GM19025 (cell line): ENCODE measurements at regions not wholly inside any gene's neighbourhood (a gene's known extent, or its start where the extent isn't known, plus 50 kb on each side); places are given as distances from the start of the nearest gene placed in this dataset.
"Not testable (repeated sequence)": the region's sequence is repeated elsewhere in the genome, so short reads cannot be mapped to it uniquely, and the experiment has no call there.

Source experiments
- ATAC-seq: cut with Tn5 transposase; IDR thresholded peaks from one replicate; pipeline ENCODE4 v1.9.1; 2021; ENCODE audit warnings: mild to moderate bottlenecking, low read depth, moderate library complexity; ENCODE audit not compliant: unreplicated experiment

- ATAC-seq, result no peak
These were observed 159.6 kb upstream of the KCNH8 start for GRCh38 chr3:18988614-18989229.

GRCh38 chr3:18987862-18988447 lies 160.4 kb upstream of the KCNH8 start:
- ATAC-seq, result no peak

DNA sequence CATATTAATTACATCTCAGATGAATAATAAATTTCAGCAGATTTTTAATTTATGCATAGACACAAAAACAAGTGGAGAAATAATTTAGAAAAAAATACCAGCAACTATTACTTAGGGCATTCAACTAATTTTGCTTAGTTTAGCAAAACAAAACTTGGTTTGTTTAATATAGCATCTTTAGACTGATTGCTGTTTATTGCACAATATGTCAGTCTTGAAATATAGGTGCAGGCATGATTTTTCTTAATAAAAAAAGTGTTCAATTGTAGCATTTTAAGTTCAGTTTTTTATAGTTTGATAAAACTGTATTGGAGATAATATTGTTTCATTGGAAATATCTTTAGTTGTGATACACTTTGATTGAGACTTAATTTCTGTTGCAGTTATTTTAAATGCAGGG lies 161.2 kb upstream of the KCNH8 start:
- no peak for ATAC-seq

DNA sequence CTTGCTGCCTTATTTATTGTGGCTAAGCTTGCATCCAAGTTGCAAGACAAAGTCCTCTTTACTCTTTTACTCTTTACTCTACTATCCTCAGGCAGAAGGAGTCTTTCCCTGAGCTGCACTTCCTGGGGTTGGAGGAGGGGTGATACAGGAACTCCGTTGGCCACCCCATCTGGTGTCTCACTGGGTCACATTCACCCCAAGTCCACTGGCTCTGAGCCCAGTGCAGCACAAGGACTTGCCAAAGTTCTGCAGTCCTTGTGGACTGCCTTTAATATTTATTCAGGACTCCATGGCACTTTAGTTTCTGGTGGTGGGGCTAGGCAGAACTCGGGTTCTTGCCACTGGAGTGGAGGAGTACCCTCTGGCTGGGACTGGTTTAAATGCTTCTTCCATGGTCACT lies 165.4 kb upstream of the KCNH8 start:
- no peak for ATAC-seq

DNA sequence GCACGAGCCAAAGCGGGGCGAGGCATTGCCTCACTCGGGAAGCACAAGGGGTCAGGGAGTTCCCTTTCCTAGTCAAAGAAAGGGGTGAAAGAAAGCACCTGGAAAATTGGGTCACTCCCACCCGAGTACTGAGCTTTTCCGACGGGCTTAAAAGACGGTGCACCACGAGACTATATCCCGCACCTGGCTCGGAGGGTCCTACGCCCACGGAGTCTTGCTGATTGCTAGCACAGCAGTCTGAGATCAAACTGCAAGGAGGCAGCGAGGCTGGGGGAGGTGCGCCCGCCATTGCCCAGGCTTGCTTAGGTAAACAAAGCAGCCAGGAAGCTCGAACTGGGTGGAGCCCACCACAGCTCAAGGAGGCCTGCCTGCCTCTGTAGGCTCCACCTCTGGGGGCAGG lies 172.2 kb upstream of the KCNH8 start:
- not testable (repeated sequence) for ATAC-seq

- ATAC-seq, result no peak
These were observed 180.2 kb upstream of the KCNH8 start for GRCh38 chr3:18968120-18968519.

- no peak for ATAC-seq
These were observed 182.5 kb upstream of the KCNH8 start for GRCh38 chr3:18965781-18966180.

- ATAC-seq, result no peak
These were observed 183.7 kb upstream of the KCNH8 start for GRCh38 chr3:18964640-18965039.

DNA sequence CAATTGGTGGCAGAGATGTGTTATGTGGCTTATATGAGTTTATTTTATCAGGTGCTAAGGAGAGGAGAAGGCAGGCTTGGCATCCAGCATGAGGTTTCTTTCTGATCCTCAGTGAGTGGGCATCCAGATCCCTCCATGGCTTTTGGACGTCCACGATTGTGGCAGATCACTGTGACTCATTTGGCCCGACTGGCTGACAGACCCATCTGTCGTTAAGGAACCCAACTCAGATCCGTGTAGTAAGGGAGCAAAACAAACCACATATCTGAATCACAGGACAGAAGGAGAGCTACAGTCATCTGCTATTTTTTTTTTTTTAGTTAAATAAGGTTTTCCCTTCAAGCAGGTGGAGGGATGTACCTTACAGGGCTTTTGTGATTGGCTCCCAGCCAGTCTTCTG lies 197.0 kb upstream of the KCNH8 start:
- no peak for ATAC-seq

- ATAC-seq, result no peak
These were observed 201.8 kb upstream of the KCNH8 start for GRCh38 chr3:18946524-18946923.

DNA sequence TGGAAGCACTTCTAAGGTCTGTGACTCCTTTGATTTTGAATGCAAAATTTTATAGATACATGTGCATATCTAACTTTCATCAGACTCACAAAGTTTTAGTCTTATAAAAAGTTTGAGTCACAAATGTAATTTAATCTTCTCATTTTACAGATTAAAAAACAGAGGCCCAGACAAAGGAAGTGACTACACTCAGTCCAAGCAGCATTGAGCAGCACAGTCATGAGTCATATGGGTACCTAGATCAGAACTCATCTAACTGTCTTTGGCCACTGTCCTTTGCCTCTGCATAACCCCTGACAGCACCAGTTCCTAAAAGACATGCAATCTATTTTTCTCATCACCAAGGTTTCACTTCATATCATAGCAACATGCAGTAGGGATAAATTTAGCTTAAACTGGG lies 210.7 kb upstream of the KCNH8 start:
- ATAC-seq, result no peak

DNA sequence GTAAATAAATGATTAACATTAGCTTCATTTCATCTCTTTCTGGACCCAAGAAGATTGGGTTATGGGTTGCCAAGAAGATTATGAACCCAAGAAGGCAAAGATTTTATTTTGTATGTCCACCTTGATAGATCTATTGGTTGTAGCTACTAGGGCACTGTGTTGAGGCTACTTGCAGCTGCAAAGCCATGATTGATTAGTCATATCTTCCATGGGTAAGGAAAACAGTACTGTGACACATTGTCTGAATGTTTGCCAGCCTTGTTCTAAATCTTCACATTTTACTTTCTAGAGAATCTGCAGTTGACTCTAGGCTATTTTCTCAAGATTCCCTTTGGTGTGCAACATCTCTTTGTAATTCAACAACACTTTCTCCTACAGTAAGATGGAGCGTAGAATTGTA lies 229.2 kb upstream of the KCNH8 start:
- no peak for ATAC-seq

GRCh38 chr3:18917923-18918322 lies 230.4 kb upstream of the KCNH8 start:
- no peak for ATAC-seq

GRCh38 chr3:18902081-18902793 lies 246.1 kb upstream of the KCNH8 start:
- ATAC-seq, result no peak

- ATAC-seq, result no peak
These were observed 246.7 kb upstream of the KCNH8 start for GRCh38 chr3:18901571-18901970.

- no peak for ATAC-seq
These were observed 247.3 kb upstream of the KCNH8 start for GRCh38 chr3:18900994-18901393.

- no peak for ATAC-seq
These were observed 249.4 kb upstream of the KCNH8 start for GRCh38 chr3:18898911-18899310.

DNA sequence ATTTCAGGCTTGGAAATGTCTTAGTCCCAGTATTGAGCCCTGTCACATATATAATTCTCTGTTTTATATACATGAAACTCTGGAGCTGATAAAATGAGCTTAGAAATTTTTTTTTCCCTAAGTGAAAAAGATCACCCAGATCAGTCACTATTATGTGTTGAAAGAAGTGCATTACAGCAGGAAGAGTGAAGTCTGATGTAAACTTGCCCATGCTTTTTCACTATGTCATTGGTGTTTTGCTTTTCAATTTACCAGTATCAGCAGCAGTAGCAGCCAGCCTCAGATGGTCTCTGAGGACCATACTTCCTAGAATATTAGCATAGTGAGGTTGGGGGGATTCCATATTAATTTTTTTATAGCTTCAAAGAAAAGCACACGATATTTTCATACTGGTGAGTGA lies 255.6 kb upstream of the KCNH8 start:
- no peak for ATAC-seq

GRCh38 chr3:18892047-18892446 lies 256.3 kb upstream of the KCNH8 start:
- ATAC-seq, result no peak

- ATAC-seq, result no peak
These were observed 256.7 kb upstream of the KCNH8 start for GRCh38 chr3:18891641-18892040.

GRCh38 chr3:18890449-18890848 lies 257.9 kb upstream of the KCNH8 start:
- ATAC-seq, result no peak

DNA sequence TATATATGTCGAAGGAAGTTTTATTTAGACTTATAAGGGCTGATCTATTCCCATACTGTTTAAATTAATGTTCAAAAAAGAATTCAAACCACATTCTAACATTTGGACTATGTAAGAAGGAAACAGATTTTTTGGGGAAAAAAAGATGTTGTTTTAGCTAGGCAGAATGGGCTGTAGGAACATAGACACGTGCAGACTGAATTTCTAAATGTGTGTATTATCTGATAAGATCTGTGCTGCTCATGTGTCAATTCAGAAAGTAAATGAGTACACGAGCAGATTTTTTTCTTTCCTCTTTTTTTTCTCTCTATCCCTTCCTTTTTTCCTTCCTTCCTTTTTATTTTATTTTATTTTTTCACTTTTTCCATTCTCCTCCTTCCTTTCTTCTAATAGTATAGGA lies 259.5 kb upstream of the KCNH8 start:
- ATAC-seq, result no peak
